ENCODE measurements at regions not wholly inside any gene's neighbourhood (a gene's known extent, or its start where the extent isn't known, plus 50 kb on each side); places are given as distances from the start of the nearest gene placed in this dataset.
"Not testable (repeated sequence)": the region's sequence is repeated elsewhere in the genome, so short reads cannot be mapped to it uniquely, and the experiment has no call there.

- not testable (repeated sequence) for TF ChIP-seq CTCF (IDR thresholded peaks at IDR 0.05; ENCODE audit: poor library complexity, severe bottlenecking); EZH2 (IDR thresholded peaks at IDR 0.05; ENCODE audit: borderline replicate concordance, insufficient read depth, low read length, poor library complexity, severe bottlenecking); EP300 (conservative IDR thresholded peaks at IDR 0.05; ENCODE audit: poor library complexity, severe bottlenecking); POLR2AphosphoS5 (IDR thresholded peaks at IDR 0.05); SMC3 (conservative IDR thresholded peaks at IDR 0.05; ENCODE audit: poor library complexity)
Measured at GRCh38 chr5:154636271-154636670, 118.9 kb upstream of the LARP1 start.
